Progenitor cell of endocrine pancreas (in vitro differentiated cells): ENCODE measurements at regions not wholly inside any gene's neighbourhood (a gene's known extent, or its start where the extent isn't known, plus 50 kb on each side); places are given as distances from the start of the nearest gene placed in this dataset.

Experiments
- DNase-seq: peaks from one replicate; pipeline ENCODE4 v3.0.0; 2021; ENCODE audit warnings: low spot score; ENCODE audit not compliant: unreplicated experiment
- H3K27ac Mint-ChIP-seq: 2 replicates; pipeline ENCODE4 v1.8.0; 2021; ENCODE audit warnings: mild to moderate bottlenecking, moderate library complexity, mixed read lengths
- H3K27me3 Mint-ChIP-seq: 2 replicates; pipeline ENCODE4 v1.8.0; 2021; ENCODE audit warnings: mixed read lengths
- H3K36me3 Mint-ChIP-seq: 2 replicates; pipeline ENCODE4 v1.8.0; 2022; ENCODE audit warnings: mixed read lengths; ENCODE audit not compliant: insufficient read depth
- H3K4me1 Mint-ChIP-seq: 2 replicates; pipeline ENCODE4 v1.8.0; 2021; ENCODE audit warnings: low read depth, mixed read lengths
- H3K4me3 Mint-ChIP-seq: 2 replicates; pipeline ENCODE4 v1.8.0; 2021; ENCODE audit warnings: low read depth, mild to moderate bottlenecking, moderate library complexity, mixed read lengths
- H3K9me3 Mint-ChIP-seq: 2 replicates; pipeline ENCODE4 v1.8.0; 2021; ENCODE audit warnings: low read depth, mixed read lengths
- CTCF ChIP-seq: fragments of 200-600 bp; sonication (generic); IDR thresholded peaks from one replicate; pipeline ENCODE4 v1.5.0; 2021; ENCODE audit warnings: antibody characterized with exemption, mild to moderate bottlenecking; ENCODE audit not compliant: unreplicated experiment

- no peaks in the 10 kb centered on the region for H3K4me1 Mint-ChIP-seq
- no peak for TF ChIP-seq CTCF
- H3K27me3 Mint-ChIP-seq: no peaks in the 10 kb centered on the region
- no peaks in the 10 kb centered on the region for H3K36me3 Mint-ChIP-seq
- no peak overlapping the region for H3K4me3 Mint-ChIP-seq
- no peak for DNase-seq
- no peak overlapping the region for H3K27ac Mint-ChIP-seq
- peaks cover 1% of the 10 kb centered on the region for H3K9me3 Mint-ChIP-seq
These were observed 167.8 kb downstream of the RAB28 start for GRCh38 chr4:13316354-13316753.

- Mint-ChIP-seq H3K4me1 (no peaks in the 10 kb centered on the region), H3K27ac (no peak overlapping the region), H3K36me3 (no peaks in the 10 kb centered on the region), H3K9me3 (peaks cover 5% of the 10 kb centered on the region), H3K27me3 (no peaks in the 10 kb centered on the region), H3K4me3 (no peak overlapping the region)
- TF ChIP-seq CTCF: no peak
- no peak for DNase-seq
These were observed 170.3 kb downstream of the RAB28 start for GRCh38 chr4:13313856-13314255.

GRCh38 chr4:13312264-13312663, 171.9 kb downstream of the RAB28 start:
- no peak overlapping the region for H3K4me3 Mint-ChIP-seq
- H3K27me3 Mint-ChIP-seq: no peaks in the 10 kb centered on the region
- DNase-seq: no peak
- TF ChIP-seq CTCF: no peak
- no peak overlapping the region for H3K27ac Mint-ChIP-seq
- H3K4me1 Mint-ChIP-seq: no peaks in the 10 kb centered on the region
- H3K36me3 Mint-ChIP-seq: no peaks in the 10 kb centered on the region
- peaks cover 5% of the 10 kb centered on the region for H3K9me3 Mint-ChIP-seq

- Mint-ChIP-seq H3K27ac (peak overlapping the region; percentile 27), H3K27me3 (no peaks in the 10 kb centered on the region), H3K4me3 (no peak overlapping the region), H3K4me1 (no peaks in the 10 kb centered on the region), H3K9me3 (peaks cover 5% of the 10 kb centered on the region), H3K36me3 (no peaks in the 10 kb centered on the region)
- no peak for TF ChIP-seq CTCF
- no peak for DNase-seq
These were observed 174.4 kb downstream of the RAB28 start for GRCh38 chr4:13309751-13310150.

GRCh38 chr4:13306356-13306755, 177.8 kb downstream of the RAB28 start:
- Mint-ChIP-seq H3K36me3 (no peaks in the 10 kb centered on the region), H3K27ac (no peak overlapping the region), H3K4me1 (no peaks in the 10 kb centered on the region), H3K27me3 (no peaks in the 10 kb centered on the region), H3K4me3 (no peak overlapping the region), H3K9me3 (peaks cover 3% of the 10 kb centered on the region)
- DNase-seq: no peak
- no peak for TF ChIP-seq CTCF
